Peyer's patch (tissue), 4 donors: ENCODE measurements at regions not wholly inside any gene's neighbourhood (a gene's known extent, or its start where the extent isn't known, plus 50 kb on each side); places are given as distances from the start of the nearest gene placed in this dataset.

Source experiments
- CTCF ChIP-seq, 6 experiments: fragments of 450-650 bp in 4 of 6; fragments of 200-600 bp in 2 of 6; sonication (generic) in 1 of 6; IDR thresholded peaks; one replicate each; pipeline ENCODE4 v1.5.1; 2017 to 2019; ENCODE audit warnings: antibody characterized with exemption in 6 of 6, mild to moderate bottlenecking in 3 of 6, moderate library complexity in 1 of 6
- POLR2A ChIP-seq, 2 donors: fragments of 450-650 bp; IDR thresholded peaks; one replicate each; pipeline ENCODE4 v1.5.1; 2017; ENCODE audit warnings: antibody characterized with exemption in 2 of 2, mild to moderate bottlenecking in 2 of 2, moderate library complexity in 2 of 2

GRCh38 chr12:45613296-45613695, 116.2 kb upstream of the ARID2 start:
- TF ChIP-seq CTCF (IDR thresholded peaks at IDR 0.05) (no peak), POLR2A (IDR thresholded peaks at IDR 0.05) (no peak)
